ENCODE measurements at regions not wholly inside any gene's neighbourhood (a gene's known extent, or its start where the extent isn't known, plus 50 kb on each side); places are given as distances from the start of the nearest gene placed in this dataset.

DNA sequence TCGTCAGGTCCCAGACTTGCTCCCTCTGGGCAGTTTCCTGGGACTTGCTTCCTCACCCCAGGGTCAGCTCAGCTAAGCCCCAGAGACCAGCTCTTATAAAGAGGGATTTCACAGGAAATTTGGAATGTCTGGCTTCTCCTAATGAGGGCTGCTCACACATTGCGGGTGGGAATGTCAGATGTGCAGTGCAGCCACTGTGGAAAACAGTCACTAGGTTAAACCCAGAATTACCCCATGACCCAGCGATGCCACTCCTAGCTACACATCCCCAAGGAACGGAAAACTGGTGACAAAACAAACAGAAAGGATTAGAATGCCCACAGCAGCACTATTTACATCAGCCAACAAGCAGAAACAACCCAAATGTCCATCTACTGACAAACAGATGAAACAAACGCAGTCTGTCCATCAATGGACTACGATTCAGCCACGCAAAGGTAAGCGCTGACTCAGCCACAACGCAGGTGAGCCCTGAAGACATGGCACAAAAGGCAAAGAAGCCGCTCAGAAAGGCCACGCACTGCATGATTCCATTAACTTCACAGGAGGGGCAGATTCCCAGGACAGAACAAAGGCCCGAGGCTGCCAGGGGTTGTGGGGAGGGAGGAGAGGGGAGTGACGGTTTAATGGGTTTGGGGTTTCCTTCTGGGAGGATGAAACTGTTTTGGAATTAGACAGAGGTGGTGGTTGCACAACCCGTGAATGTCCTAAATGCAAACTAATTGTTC is 63.0 kb downstream of the NCOR2 start:
- DNase-seq: no peak

DNA sequence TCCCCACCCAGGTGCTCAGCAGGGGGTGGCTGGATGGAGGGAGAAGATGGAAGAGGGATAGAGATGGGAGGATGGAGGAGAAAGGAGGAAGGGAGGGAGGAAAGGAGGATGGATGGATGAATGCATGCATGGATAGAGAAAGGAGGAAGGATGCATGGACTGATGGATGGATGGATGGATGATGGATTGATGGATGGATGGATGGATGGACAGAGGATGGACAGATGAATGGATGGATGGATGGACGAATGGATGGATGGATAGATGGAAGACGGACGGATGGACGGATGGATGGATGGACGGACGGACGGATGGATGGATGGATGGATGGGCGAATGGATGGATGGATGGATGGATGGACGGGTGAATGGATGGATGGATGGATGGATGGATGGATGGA is 64.1 kb downstream of the NCOR2 start:
- DNase-seq: no peak

DNA sequence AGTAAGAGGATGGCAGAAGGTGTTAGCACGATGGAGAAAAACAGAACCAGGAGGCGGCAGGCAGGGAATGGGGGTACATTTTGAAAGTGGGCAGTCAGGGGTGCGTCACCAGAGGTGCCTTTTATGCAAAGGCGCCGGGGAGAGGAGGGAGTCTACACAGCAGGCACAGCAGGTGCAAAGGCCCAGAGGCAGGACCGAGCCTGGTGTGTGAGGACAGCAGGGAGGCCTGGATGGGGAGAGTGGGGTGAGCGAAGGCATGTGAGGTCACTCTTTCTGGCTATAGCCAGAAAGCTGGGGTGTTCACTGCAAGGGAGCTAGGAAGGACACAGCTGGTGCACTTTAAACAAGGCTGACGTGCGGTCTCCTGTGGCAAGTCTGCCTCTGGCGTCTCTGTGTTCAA is 65.0 kb downstream of the NCOR2 start:
- DNase-seq: no peak

DNA sequence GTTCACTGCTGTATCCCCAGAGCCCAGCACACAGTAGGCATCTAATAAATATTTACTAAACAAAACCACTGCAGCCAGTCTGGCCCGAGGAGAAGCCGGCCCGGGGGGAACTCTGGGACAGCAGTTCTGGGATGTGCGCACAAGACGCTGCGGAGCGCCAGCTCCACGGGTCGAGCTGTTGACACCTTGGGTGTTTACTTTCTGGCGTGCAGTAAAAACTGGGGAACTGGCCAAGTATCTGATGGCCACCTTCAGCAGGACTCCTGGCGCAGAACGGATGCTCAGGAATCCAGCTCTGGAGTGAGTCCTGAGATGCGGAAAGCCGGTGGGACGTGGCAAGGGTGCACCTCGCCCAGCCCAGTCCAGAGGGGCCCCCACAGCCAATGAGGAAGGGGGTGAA is 65.6 kb downstream of the NCOR2 start:
- DNase-seq: no peak

DNA sequence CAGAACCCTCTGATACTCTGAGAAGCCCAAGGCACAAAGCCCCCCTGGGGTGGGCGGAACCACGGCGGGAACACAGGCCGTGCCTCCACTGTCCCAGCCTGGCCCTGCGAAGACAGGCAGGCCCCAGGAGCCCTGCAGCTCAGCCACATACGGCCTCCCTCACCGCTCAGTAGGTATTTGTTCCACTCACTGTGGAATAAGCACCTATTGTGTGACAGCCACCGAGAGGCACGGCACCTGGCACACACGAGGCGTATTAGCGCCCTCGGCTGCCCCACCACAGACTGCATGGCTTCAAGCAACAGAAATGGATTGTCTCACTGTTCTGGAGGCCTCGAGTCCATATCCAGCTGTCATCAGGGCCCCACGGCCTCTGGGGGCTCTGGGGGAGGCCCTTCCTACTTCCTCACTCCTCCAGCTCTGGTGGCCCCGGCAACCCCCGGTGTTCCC is 66.3 kb downstream of the NCOR2 start:
- no peak for DNase-seq

DNA sequence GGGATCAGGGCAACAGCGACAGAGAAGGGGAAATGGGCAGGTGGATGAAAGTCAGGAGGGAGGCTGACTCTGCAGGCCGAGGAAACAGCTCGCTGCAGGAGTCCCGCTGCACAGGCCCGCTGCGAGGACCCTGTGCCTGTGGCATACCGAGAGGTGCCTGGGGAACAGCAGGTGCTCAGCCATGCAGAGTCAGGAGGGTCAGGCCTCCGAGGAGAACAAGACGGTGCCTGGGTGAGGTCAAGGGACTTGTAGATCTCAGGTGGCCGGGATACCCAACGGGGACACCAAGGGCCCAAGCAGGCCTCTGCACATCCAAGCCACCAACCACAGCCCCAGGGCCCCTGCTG is 67.5 kb downstream of the NCOR2 start:
- DNase-seq: no peak

DNA sequence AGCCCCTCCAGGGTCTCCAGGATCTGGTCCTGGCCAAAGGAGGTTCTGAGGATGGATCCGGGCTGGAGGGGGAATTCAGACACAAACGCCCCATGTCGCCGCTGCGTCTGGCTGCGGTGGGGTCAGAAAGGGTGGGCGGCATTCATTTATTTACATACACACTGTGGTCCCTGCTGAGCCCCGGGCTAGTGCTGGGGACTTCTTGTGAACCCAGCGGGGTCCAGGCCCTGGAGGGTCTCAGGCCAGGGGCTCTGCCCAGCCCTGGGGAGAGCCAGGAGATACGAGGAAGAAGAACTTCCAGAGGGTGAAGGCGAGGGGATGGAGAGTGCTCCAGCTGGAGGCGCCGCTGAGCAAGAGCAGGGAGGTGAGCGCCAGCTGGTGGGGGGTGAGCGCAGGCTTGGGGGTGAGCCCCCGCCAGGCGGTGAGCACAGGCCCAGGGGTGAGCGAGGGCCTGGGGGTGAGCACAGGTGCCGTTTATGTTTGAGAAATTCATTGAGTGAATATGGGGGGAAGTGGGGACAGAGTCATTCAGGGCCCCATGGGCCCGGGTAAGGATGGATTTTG is 68.1 kb downstream of the NCOR2 start:
- no peak for DNase-seq

DNA sequence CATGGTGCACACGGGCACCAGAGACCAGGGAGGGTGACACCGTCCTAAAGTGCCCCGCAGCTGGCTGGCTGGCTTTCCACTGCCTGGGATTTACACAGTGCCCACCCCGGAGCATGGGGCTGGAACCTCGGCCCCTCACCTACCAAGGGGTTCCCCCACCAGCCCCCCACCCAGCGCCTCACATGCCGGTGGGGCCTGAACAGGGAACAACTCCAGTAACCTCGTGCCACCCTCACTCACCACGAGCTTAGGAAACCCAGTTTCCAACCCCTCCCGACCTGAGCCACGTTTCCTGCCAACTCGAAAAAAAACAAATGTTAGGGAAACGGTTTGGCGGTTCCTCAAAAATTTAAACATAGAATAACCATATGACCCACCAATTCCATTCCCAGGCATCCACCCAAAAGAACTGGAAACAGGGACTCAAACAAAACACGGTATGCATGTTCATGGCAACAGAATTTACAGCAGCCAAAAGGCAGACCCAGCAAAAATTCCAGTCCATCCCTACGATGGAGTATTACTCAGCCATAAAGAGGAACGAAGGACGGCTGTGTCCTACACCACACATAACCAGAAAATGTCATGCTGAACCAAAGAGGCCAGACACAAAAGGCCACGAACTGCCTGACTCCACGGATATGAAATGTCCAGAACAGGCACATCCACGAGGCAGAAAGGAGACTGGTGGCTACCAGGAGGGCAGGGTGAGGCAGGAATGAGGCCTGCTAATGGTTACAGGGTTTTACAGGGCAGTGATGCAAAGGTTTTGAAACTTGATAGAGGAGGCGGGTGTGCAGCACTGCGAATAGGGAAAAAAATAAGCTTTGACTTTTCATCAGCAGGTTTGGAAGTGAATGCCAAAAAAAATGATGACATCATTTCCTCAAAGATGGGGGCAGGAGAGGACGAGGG is 68.9 kb downstream of the NCOR2 start:
- no peak for DNase-seq

DNA sequence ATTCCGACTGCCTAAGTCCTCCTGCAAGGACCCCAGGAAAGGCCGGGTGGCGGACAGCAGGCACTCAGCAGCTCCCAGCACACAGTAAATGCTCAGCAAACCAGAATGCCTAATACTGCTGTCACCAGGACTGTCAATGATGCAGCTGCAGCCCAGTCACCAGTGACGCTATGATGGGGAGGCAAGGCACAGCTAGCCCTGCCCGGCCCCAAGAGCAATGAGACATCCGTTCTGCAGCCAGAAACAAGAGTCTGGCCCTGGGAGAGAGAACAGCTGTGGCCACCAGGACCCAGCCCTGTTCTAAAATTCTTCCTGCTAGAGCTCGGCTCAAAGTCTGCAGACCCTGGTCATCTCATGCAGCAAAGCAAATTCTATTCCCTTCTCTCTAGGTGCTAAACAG is 69.8 kb downstream of the NCOR2 start:
- no peak for DNase-seq

DNA sequence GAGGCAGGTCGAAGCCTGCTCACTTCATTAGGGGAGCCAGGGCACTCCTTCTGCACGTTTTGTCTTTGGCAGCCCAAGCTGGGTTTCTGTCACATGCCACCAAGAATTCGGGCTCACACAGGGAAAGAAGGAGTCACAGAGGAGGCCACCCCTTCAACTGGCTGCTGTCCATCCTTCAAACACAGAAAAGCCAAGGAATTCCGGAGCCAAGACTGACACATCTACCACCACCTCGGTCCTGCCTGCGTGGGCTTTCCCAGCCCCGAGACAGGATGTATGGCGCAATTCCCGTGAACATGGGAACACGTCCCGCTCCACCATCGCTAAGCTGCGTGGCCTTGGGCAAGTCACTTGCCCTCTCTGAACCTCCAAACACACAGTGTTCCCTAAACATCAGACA is 70.4 kb downstream of the NCOR2 start:
- no peak for DNase-seq

DNA sequence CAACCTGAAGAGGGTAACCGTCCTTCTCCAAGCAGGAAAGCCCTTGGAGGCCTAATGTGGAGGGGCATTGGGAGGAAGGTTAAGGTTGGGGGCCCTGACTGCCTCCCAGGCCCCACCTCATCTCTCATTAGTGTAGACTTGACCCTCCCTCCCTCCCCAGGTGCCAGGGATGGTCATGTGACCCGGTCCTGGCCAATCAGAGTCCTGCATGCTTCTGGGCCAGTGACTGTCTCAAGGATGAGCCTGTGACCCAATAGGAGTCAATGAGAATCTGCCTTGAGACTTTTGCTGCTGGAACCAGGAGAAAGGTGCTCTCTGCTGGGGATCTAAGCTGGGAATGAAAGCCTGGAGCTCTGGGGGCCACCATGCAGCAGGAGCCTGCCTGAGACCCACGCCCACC is 70.8 kb downstream of the NCOR2 start:
- no peak for DNase-seq

DNA sequence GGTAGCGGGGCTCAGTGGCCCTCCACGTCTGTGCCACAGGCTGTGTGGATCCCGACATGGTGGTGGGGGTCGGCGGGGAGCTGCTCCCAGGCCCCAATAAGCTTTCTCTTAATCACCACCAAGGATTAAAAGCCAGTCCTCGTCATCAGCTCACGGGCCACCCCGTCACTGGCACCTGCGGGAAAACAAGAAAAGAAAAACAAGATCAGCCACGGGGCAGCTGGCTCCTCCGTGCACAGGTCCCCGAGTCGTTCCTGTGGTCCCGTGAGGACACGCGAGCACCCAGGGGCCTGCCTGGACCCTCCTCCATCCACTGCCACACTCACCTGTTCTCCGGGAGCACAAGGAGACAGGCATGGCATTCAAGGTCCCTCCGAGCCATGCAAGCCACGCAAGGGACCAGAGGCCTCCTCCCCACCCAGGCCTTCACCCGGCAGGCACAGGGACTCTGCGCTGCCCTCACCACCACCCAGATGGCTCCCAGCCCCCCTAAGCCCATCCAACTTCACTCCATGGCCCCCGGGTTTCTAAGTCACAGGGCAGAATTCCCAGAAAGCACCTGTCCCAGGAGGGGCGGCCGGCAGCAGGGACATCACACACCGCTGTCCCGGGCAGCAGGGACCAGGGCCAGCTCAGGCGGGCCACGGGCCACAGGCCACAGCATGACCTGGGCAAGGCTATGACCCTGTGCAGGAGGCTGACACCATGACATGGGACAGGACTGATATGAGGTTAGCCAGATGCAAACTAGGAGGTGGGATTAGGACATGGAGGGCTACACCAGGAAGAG is 72.0 kb downstream of the NCOR2 start:
- DNase-seq: no peak

DNA sequence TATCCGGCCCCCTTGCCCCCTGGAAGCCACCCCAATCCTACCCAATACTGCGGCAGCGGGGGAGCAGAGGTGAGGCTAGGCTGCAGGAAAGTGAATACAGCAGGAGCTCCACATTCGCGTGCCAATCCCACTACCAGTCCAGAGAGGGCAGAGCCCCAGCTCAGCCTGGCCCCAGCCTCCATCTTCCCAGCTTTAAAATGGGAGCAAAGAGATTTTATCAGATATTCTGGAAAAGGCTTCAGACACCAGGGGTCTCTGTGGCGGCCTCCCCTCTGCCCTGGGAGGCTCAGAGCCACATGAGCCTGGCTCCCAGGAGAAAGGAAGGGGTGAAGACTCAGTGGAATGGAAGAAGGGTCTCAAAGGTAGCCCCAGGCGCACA is 72.7 kb downstream of the NCOR2 start:
- DNase-seq: no peak

DNA sequence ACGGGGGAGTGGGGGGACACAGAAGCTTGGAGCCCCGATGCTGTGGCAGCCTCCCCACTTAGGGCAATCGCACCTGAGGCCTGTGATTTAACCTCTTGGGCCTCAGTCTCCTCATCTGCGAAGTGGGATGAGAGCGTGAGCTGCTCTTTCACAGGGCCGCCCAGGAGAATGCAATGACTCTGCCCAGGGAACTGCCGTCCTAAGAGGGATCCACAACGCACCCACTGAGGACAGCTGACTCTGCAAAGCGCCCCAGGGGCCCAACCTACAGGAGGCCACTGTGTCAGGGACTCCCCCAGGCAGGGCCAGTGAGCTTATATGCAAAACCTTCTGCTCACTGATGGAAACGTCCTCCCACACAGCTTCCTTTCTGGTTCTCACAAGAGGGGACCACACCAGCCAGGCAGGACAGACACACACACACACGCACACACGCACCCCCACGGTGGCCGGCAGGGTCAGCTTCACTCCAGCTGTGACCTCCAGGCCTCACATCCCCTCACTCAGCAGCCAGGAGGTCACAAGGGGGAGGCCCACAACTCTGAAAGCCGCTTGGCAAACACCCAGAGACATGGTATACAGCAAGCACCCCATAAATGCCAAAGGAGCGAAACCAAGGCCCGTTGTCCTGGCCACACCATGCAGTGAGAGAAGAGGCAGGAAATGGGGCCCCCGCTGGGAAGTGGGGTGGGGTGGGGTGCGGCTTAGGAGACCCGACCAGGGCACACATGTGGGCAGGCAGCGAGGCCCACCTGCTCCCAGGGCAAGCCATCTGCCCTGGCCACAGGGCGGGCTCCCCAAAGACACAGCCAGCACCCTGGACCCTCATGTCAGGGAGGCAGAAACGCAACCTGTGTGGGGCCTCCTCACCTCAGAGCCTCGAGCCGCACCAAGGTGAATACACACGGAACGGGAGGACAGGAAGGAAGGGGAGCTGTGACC is 73.3 kb downstream of the NCOR2 start:
- no peak for DNase-seq

DNA sequence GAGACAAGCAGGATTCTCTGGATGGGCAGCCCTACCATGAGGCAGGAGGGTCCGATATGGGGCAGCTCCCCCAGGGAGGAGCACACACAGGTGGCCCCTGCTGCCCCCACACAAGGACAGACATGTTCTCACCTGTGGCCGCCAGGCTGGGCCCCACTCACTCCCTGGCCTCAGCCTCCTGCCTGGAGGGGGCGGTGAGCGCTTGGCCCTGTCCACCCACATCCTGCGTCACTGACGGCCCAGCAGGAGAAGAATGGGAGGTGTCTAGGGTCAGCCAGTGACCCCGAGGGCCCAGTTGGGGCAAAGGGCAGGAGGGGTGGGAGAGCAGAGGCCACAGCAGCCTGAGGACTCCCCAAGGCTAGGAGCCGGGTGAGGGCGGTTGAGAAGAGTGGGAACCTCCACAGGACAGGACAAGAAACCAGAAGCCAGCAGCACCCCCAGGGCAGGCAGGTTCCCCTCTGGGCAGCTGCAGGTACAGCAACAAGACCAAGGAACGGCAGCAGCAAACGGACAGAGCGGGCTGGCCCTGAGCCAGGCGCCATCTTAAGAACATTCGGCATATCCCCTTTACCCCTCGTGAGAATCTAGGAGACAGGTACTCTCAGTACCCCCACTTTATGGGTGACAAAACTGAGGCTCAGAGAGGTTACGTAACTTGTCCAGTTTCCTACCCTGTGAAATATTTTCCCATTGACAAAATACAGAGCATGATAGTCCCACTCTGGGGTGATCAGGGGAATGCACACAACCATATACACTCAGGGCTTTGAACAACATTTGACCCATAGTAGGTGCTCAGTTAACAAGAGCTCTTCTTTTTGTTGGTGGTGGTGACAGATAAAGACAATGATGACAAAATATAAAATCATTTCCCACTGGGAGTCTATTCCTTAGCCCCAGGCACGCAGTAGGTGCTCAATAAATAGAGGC is 74.3 kb downstream of the NCOR2 start:
- DNase-seq: no peak

DNA sequence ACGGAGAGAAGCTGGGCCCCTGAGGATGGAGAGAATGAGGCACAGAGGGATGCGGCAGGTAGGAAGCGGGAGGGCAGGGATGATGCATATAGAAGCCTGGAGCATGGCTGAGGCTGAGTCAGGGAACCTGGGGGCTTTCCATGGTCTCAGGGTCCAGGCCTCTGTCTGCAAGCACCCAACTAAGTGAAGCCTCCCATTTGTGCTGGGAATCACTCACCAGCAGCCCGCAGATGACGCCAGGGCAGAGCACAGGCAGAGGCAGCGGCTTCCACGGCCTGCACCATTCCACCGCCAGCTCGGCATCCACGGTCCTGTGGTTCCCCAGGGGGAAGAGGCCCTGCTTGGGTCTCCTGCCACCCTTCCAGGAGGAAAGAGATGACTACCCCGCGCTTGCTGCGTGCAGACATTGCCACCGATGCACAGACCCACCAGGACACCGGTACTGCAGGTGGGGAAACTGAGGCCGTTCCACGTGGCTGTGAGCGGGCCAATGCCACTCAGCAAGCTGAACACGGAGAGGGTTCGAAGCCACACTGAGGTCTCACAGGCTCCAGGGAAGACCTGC is 75.5 kb downstream of the NCOR2 start:
- DNase-seq: no peak

DNA sequence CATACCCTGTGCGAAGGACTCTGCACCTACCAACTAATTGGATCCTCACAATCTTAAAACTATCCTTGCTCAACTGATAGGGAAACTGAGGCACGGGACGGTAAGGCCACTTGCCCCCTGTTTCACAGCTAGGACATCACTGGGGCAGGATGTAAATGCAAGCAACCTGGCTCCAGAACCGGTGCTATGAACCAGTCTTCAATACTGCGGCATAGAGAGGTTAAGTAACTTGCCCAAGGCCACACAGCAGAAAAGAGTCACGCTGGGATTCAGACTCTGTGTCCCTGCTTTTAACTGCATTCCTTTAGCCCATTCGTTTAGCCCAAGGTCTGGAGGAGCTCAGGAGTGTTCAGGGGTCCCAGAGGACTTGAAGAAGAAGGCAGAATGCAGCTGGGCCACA is 76.1 kb downstream of the NCOR2 start:
- DNase-seq: no peak

DNA sequence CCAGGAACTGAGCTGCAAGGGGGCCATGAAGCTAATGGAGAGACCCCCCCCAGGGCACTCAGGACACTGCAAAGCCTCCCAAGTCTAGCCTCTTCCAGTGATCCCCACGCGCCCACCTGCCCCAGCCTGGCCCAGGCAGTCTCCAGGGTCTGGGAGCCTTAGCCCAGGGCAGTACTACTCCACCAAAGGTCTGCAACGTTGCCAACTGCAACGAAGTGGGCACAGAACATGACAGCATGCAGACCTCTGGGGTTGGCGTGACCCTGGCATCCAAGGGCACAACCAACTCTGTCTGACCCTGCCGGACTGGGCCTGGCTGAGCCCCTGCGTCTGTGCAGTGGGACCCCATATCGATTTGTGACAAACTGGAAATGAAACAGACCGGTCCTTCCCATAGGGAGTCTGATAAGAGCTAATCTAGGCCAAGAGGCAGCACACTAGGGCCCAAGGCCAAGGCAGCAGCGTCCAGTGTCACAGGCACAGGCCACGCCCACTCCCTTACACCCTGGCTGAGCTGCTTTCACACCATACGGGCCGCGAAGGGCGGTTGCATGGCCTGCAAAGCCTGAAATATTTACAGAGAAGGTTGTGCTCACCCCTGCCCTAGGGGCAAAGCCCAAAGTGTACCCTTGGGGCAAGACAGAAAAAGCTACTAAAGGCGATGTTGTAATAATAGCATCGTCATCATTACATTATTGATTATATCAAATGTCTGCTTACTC is 76.7 kb downstream of the NCOR2 start:
- no peak for DNase-seq

DNA sequence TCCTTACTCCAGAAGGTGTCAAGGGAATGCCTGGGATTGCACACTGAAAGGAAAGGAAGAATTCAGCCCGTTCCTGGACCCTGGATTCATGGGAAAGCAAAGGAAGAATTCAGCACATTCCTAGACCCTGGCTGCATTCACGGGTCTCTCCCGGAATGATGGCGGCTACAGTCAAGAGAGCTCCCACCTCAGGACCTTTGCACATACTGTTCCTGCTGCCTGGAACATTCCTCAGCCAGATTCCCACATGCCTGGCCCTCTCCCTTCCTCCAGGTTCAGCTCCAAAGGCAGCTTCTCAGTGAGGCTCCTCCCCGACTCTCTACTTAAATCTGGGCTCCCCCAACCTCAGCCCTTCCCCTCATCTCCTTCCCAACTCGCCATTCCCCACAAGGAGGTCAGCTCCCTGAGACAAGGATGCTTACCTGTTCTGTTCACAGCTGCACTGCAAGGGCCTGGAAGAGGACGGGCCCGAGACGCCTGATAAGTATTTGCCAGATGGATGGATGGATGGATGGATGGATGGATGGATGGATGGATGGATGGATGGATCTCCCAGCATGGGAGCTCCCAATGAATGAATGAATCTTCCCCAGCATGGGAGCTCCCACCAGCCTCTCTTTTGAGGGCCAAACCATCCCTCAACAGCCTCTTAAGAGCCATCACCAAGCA is 77.4 kb downstream of the NCOR2 start:
- DNase-seq: no peak

Data from NCI-H1048 (cell line).